Mammary epithelial cell (primary cell): ENCODE measurements at regions not wholly inside any gene's neighbourhood (a gene's known extent, or its start where the extent isn't known, plus 50 kb on each side); places are given as distances from the start of the nearest gene placed in this dataset.

ENCODE experiments used
- EZH2 ChIP-seq: IDR thresholded peaks from 2 replicates; pipeline ENCODE4 v1.6.1; 2012; ENCODE audit warnings: low read length, inconsistent platforms, borderline replicate concordance
- TF ChIP-seq, protein P1 (sequence below), 2 donors: IDR thresholded peaks in 1 of 2; conservative IDR thresholded peaks in 1 of 2; 2 replicates each; pipeline ENCODE4 v1.5.1; 2011 to 2012; ENCODE audit warnings: inconsistent platforms in 2 of 2, low read length in 2 of 2, mild to moderate bottlenecking in 2 of 2, control low read depth in 1 of 2, low read depth in 1 of 2; ENCODE audit not compliant: insufficient read depth in 1 of 2; ENCODE audit errors: extremely low read depth in 1 of 2

DNA sequence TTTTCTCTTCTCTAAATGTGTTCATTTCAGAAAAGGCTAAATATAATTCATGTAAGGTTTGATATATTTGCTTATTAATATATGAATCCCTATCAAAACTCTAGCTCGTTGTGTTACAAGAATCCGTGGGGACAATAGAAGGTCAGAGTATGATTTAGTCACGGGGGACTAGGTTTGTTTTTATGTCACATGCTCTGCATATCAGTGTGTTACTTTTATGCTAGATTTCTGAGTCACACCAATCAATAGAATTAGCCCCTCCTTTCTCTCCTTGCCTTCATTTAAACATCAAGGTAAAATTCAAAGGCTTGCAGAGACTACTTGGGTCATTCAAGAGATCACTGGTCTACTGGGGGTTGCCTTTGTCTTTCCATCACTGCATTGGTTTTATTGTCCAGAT, 636.1 kb downstream of the NR2F2 start:
- TF ChIP-seq, protein P1, sequence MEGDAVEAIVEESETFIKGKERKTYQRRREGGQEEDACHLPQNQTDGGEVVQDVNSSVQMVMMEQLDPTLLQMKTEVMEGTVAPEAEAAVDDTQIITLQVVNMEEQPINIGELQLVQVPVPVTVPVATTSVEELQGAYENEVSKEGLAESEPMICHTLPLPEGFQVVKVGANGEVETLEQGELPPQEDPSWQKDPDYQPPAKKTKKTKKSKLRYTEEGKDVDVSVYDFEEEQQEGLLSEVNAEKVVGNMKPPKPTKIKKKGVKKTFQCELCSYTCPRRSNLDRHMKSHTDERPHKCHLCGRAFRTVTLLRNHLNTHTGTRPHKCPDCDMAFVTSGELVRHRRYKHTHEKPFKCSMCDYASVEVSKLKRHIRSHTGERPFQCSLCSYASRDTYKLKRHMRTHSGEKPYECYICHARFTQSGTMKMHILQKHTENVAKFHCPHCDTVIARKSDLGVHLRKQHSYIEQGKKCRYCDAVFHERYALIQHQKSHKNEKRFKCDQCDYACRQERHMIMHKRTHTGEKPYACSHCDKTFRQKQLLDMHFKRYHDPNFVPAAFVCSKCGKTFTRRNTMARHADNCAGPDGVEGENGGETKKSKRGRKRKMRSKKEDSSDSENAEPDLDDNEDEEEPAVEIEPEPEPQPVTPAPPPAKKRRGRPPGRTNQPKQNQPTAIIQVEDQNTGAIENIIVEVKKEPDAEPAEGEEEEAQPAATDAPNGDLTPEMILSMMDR (conservative IDR thresholded peaks at IDR 0.05 in 1 of 2, IDR thresholded peaks at IDR 0.05 in 1 of 2; ENCODE audit: extremely low read depth in 1 of 2, insufficient read depth in 1 of 2, low read depth in 1 of 2, low read length in 2 of 2), result no peak
- TF ChIP-seq EZH2, result no peak
